ENCODE measurements at regions not wholly inside any gene's neighbourhood (a gene's known extent, or its start where the extent isn't known, plus 50 kb on each side); places are given as distances from the start of the nearest gene placed in this dataset.

GRCh38 chr7:28356619-28357018 lies 55.7 kb upstream of the CREB5 start (continued):
- peak; percentile 43; the same call in 1 of the 2 replicates for TF ChIP-seq USF1 (IDR thresholded peaks at IDR 0.05; ENCODE audit: borderline replicate concordance, low read depth)
- TF ChIP-seq NRF1 (IDR thresholded peaks at IDR 0.05; ENCODE audit: low read depth, low read length), result no peak
- TF ChIP-seq ZBTB33 (IDR thresholded peaks at IDR 0.05; ENCODE audit: borderline replicate concordance, low read depth), result no peak
- no peak for TF ChIP-seq RXRA (IDR thresholded peaks at IDR 0.05; ENCODE audit: borderline replicate concordance, low read depth)
- peak; percentile 53 for TF ChIP-seq CHD2 (IDR thresholded peaks at IDR 0.05; ENCODE audit: low read length, partially characterized antibody)
- TF ChIP-seq TEAD4 (IDR thresholded peaks at IDR 0.05; ENCODE audit: borderline replicate concordance, insufficient read depth), result no peak
- TF ChIP-seq REST (IDR thresholded peaks at IDR 0.05; ENCODE audit: low read depth, low read length), result no peak
- no peak for TF ChIP-seq PBX3 (IDR thresholded peaks at IDR 0.05)
- peak in 1 of 2 experiments; percentile 64; a peak in 2 of 4 replicates for TF ChIP-seq EP300 (IDR thresholded peaks at IDR 0.05; ENCODE audit: borderline replicate concordance in 1 of 2, low read depth in 1 of 2, low read length in 1 of 2)

- H3K4me2 ChIP-seq, result peak overlapping the region; percentile 43
- ChIA-PET POLR2A (no interaction called here), CTCF (interaction anchor here (0.6 to 6.7 kb wide), 7 partner anchors 9 to 787 kb away, joined by 3 to 69 read pairs (median 4); partner anchors contain the start of gene CREB5)
- no peak overlapping the region for H2AFZ ChIP-seq (ENCODE audit: low read depth)
- H3K4me3 ChIP-seq (ENCODE audit: low read depth in 2 of 2, low read length in 1 of 2), result no peak overlapping the region
- no peaks in the 10 kb centered on the region for H3K27me3 ChIP-seq (ENCODE audit: insufficient read depth)
- no peaks in the 10 kb centered on the region for H3K79me2 ChIP-seq (ENCODE audit: insufficient read depth)
- DNase-seq, result no peak
- no peaks in the 10 kb centered on the region for H3K36me3 ChIP-seq (replicated peaks in 1 of 2; ENCODE audit: control insufficient read depth in 1 of 2, insufficient read depth in 2 of 2, low read length in 1 of 2)
- no peaks in the 10 kb centered on the region for H4K20me1 ChIP-seq (ENCODE audit: insufficient read depth)
- peaks cover 14% of the 10 kb centered on the region for H3F3A ChIP-seq (replicated peaks; ENCODE audit: insufficient read depth)
- peak overlapping the region in 1 of 2 experiments; percentile 61; a peak in 2 of 4 replicates for H3K27ac ChIP-seq (ENCODE audit: low read depth in 2 of 2, low read length in 1 of 2)
- H3K9me2 ChIP-seq, result no peaks in the 10 kb centered on the region
- no peak overlapping the region for H3K9ac ChIP-seq
- peaks cover 16 to 18% of the 10 kb centered on the region in 2 experiments for H3K4me1 ChIP-seq (ENCODE audit: control insufficient read depth in 1 of 2, insufficient read depth in 2 of 2, low read depth in 1 of 2, low read length in 1 of 2)
- 55% methylated on average over 5 of the region's 5 CpGs for WGBS (ENCODE audit: low lambda C conversion rate)
- no peaks in the 10 kb centered on the region for H3K9me3 ChIP-seq
- TF ChIP-seq USF2 (IDR thresholded peaks at IDR 0.05; ENCODE audit: borderline replicate concordance, low read depth, low read length) (no peak), TCF12 (IDR thresholded peaks at IDR 0.05) (peak; percentile 97), SIN3A (IDR thresholded peaks at IDR 0.05; ENCODE audit: borderline replicate concordance, low read depth, low read length) (peak; percentile 74; the same call in 1 of the 2 replicates), MEF2A (IDR thresholded peaks at IDR 0.05; ENCODE audit: borderline replicate concordance, low read depth) (peak; percentile 53; the same call in 1 of the 2 replicates), GABPA (IDR thresholded peaks at IDR 0.05; ENCODE audit: low read depth) (no peak), RAD21 (IDR thresholded peaks at IDR 0.05; ENCODE audit: low read length) (no peak), SMC3 (IDR thresholded peaks at IDR 0.05; ENCODE audit: low read depth, low read length) (no peak), IRF3 (IDR thresholded peaks at IDR 0.05; ENCODE audit: low read depth, low read length) (no peak), ELF1 (IDR thresholded peaks at IDR 0.05) (no peak), TEAD4 (IDR thresholded peaks at IDR 0.05; ENCODE audit: borderline replicate concordance, insufficient read depth) (peak; percentile 71; the same call in 1 of the 2 replicates), PBX3 (IDR thresholded peaks at IDR 0.05) (peak; percentile 91), MAX (IDR thresholded peaks at IDR 0.05; ENCODE audit: low read depth) (peak; percentile 86), GATA2 (CRISPR knock-in tag; IDR thresholded peaks at IDR 0.05) (no peak)
These were observed 53.9 kb upstream of the CREB5 start for GRCh38 chr7:28358423-28358868.

Measured in SK-N-SH (cell line).